ENCODE measurements at regions not wholly inside any gene's neighbourhood (a gene's known extent, or its start where the extent isn't known, plus 50 kb on each side); places are given as distances from the start of the nearest gene placed in this dataset.

- Histone ChIP-seq H3K4me1 (no peaks in the 10 kb centered on the region), H3K36me3 (ENCODE audit: control insufficient read depth, insufficient read depth, low read length) (no peaks in the 10 kb centered on the region), H3K27me3 (replicated peaks; ENCODE audit: control insufficient read depth, insufficient read depth, low read length) (no peaks in the 10 kb centered on the region), H3K9me3 (no peaks in the 10 kb centered on the region), H3K4me3 (ENCODE audit: low read depth, low read length) (no peak overlapping the region)
- intact Hi-C loops (cut with micrococcal nuclease; ENCODE audit: unreplicated experiment): no loop called here
- TF ChIP-seq CTCF (IDR thresholded peaks at IDR 0.05; ENCODE audit: insufficient read depth in 1 of 2, low read depth in 1 of 2, low read length in 1 of 2, severe bottlenecking in 1 of 2, unreplicated experiment in 1 of 2): no peak
- ChIA-PET CTCF (no interaction called here), POLR2A (no interaction called here)
- H3K9me3 Mint-ChIP-seq (ENCODE audit: unreplicated experiment): no peaks in the 10 kb centered on the region
- DNase-seq: no peak
- BruUV-seq (replicated peaks): no TSS peak
- H3K27ac Mint-ChIP-seq (ENCODE audit: unreplicated experiment): no peak overlapping the region
- no peaks in the 10 kb centered on the region for H3K36me3 Mint-ChIP-seq (ENCODE audit: insufficient read depth, unreplicated experiment)
- H3K4me1 Mint-ChIP-seq (ENCODE audit: low read depth, unreplicated experiment): no peaks in the 10 kb centered on the region
- peaks cover 8% of the 10 kb centered on the region for H3K27me3 Mint-ChIP-seq (ENCODE audit: insufficient read depth, unreplicated experiment)
- H3K4me3 Mint-ChIP-seq (ENCODE audit: unreplicated experiment): no peak overlapping the region
Observed at GRCh38 chr2:57842531-57842930, 204.1 kb upstream of the VRK2 start.

- POLR2A ChIA-PET: no interaction called here
- Histone ChIP-seq H3K4me1 (no peaks in the 10 kb centered on the region), H3K9me3 (no peaks in the 10 kb centered on the region), H3K4me3 (ENCODE audit: low read depth, low read length) (no peak overlapping the region), H3K27me3 (replicated peaks; ENCODE audit: control insufficient read depth, insufficient read depth, low read length) (no peaks in the 10 kb centered on the region), H3K36me3 (ENCODE audit: control insufficient read depth, insufficient read depth, low read length) (no peaks in the 10 kb centered on the region)
- Mint-ChIP-seq H3K27me3 (ENCODE audit: insufficient read depth, unreplicated experiment) (peaks cover 8% of the 10 kb centered on the region), H3K36me3 (ENCODE audit: insufficient read depth, unreplicated experiment) (no peaks in the 10 kb centered on the region), H3K27ac (ENCODE audit: unreplicated experiment) (no peak overlapping the region), H3K9me3 (ENCODE audit: unreplicated experiment) (no peaks in the 10 kb centered on the region), H3K4me3 (ENCODE audit: unreplicated experiment) (no peak overlapping the region), H3K4me1 (ENCODE audit: low read depth, unreplicated experiment) (no peaks in the 10 kb centered on the region)
- BruUV-seq (replicated peaks): no TSS peak
- CTCF ChIA-PET: no interaction called here
- no peak for DNase-seq
- intact Hi-C loops (cut with micrococcal nuclease; ENCODE audit: unreplicated experiment): no loop called here
- no peak for TF ChIP-seq CTCF (IDR thresholded peaks at IDR 0.05; ENCODE audit: insufficient read depth in 1 of 2, low read depth in 1 of 2, low read length in 1 of 2, severe bottlenecking in 1 of 2, unreplicated experiment in 1 of 2)
Observed at GRCh38 chr2:57843158-57843557, 203.4 kb upstream of the VRK2 start.

GRCh38 chr2:57848723-57849122, 197.9 kb upstream of the VRK2 start:
- CTCF ChIA-PET: no interaction called here
- no peaks in the 10 kb centered on the region for H3K27me3 ChIP-seq (replicated peaks; ENCODE audit: control insufficient read depth, insufficient read depth, low read length)
- intact Hi-C loops (cut with micrococcal nuclease; ENCODE audit: unreplicated experiment): no loop called here
- H3K9me3 Mint-ChIP-seq (ENCODE audit: unreplicated experiment): no peaks in the 10 kb centered on the region
- no peak overlapping the region for H3K4me3 Mint-ChIP-seq (ENCODE audit: unreplicated experiment)
- H3K4me1 Mint-ChIP-seq (ENCODE audit: low read depth, unreplicated experiment): no peaks in the 10 kb centered on the region
- no TSS peak for BruUV-seq (replicated peaks)
- no peaks in the 10 kb centered on the region for H3K36me3 ChIP-seq (ENCODE audit: control insufficient read depth, insufficient read depth, low read length)
- H3K27ac Mint-ChIP-seq (ENCODE audit: unreplicated experiment): no peak overlapping the region
- DNase-seq: no peak
- H3K36me3 Mint-ChIP-seq (ENCODE audit: insufficient read depth, unreplicated experiment): no peaks in the 10 kb centered on the region
- H3K27me3 Mint-ChIP-seq (ENCODE audit: insufficient read depth, unreplicated experiment): no peaks in the 10 kb centered on the region
- no peak for TF ChIP-seq CTCF (IDR thresholded peaks at IDR 0.05; ENCODE audit: insufficient read depth in 1 of 2, low read depth in 1 of 2, low read length in 1 of 2, severe bottlenecking in 1 of 2, unreplicated experiment in 1 of 2)
- POLR2A ChIA-PET: no interaction called here
- no peak overlapping the region for H3K4me3 ChIP-seq (ENCODE audit: low read depth, low read length)
- no peaks in the 10 kb centered on the region for H3K4me1 ChIP-seq
- no peaks in the 10 kb centered on the region for H3K9me3 ChIP-seq

Measured in Caco-2 (cell line).